ENCODE measurements at regions not wholly inside any gene's neighbourhood (a gene's known extent, or its start where the extent isn't known, plus 50 kb on each side); places are given as distances from the start of the nearest gene placed in this dataset.

GRCh38 chr17:6910987-6911603 lies 79.6 kb upstream of the TEKT1 start:
- TF ChIP-seq CTCF (IDR thresholded peaks at IDR 0.05) = peak; percentile 74
- Mint-ChIP-seq H3K9me3 (ENCODE audit: unreplicated experiment) (no peaks in the 10 kb centered on the region), H3K27ac (ENCODE audit: unreplicated experiment) (no peak overlapping the region), H3K36me3 (ENCODE audit: unreplicated experiment) (no peaks in the 10 kb centered on the region), H3K4me3 (ENCODE audit: unreplicated experiment) (no peak overlapping the region), H3K27me3 (ENCODE audit: unreplicated experiment) (peaks cover 38% of the 10 kb centered on the region), H3K4me1 (ENCODE audit: unreplicated experiment) (peaks cover 4% of the 10 kb centered on the region)
- no peak for DNase-seq (ENCODE audit: extremely low spot score, unreplicated experiment)

GRCh38 chr17:6912110-6913051 lies 80.9 kb upstream of the TEKT1 start:
- Mint-ChIP-seq H3K36me3 (ENCODE audit: unreplicated experiment) (no peaks in the 10 kb centered on the region), H3K4me1 (ENCODE audit: unreplicated experiment) (peaks cover 4% of the 10 kb centered on the region), H3K27me3 (ENCODE audit: unreplicated experiment) (peaks cover 50% of the 10 kb centered on the region), H3K27ac (ENCODE audit: unreplicated experiment) (no peak overlapping the region), H3K9me3 (ENCODE audit: unreplicated experiment) (no peaks in the 10 kb centered on the region), H3K4me3 (ENCODE audit: unreplicated experiment) (no peak overlapping the region)
- no peak for TF ChIP-seq CTCF (IDR thresholded peaks at IDR 0.05)
- DNase-seq (ENCODE audit: extremely low spot score, unreplicated experiment) = no peak

- Mint-ChIP-seq H3K4me1 (ENCODE audit: unreplicated experiment) (peaks cover 4% of the 10 kb centered on the region), H3K4me3 (ENCODE audit: unreplicated experiment) (peak overlapping the region; percentile 36), H3K27me3 (ENCODE audit: unreplicated experiment) (peaks cover 50% of the 10 kb centered on the region), H3K36me3 (ENCODE audit: unreplicated experiment) (no peaks in the 10 kb centered on the region), H3K9me3 (ENCODE audit: unreplicated experiment) (no peaks in the 10 kb centered on the region), H3K27ac (ENCODE audit: unreplicated experiment) (no peak overlapping the region)
- TF ChIP-seq CTCF (IDR thresholded peaks at IDR 0.05) = peak; percentile 83
- no peak for DNase-seq (ENCODE audit: extremely low spot score, unreplicated experiment)
These were observed 82.0 kb upstream of the ALOX12 start for GRCh38 chr17:6913608-6914443.

GRCh38 chr17:6914711-6915110 lies 81.1 kb upstream of the ALOX12 start:
- no peak overlapping the region for H3K4me3 Mint-ChIP-seq (ENCODE audit: unreplicated experiment)
- peaks cover 50% of the 10 kb centered on the region for H3K27me3 Mint-ChIP-seq (ENCODE audit: unreplicated experiment)
- peaks cover 4% of the 10 kb centered on the region for H3K4me1 Mint-ChIP-seq (ENCODE audit: unreplicated experiment)
- no peak for DNase-seq (ENCODE audit: extremely low spot score, unreplicated experiment)
- no peaks in the 10 kb centered on the region for H3K36me3 Mint-ChIP-seq (ENCODE audit: unreplicated experiment)
- H3K27ac Mint-ChIP-seq (ENCODE audit: unreplicated experiment) = no peak overlapping the region
- no peaks in the 10 kb centered on the region for H3K9me3 Mint-ChIP-seq (ENCODE audit: unreplicated experiment)
- no peak for TF ChIP-seq CTCF (IDR thresholded peaks at IDR 0.05)

All from osteocyte (in vitro differentiated cells).